Activated effector memory CD4-positive, alpha-beta T cell treated with Interleukin-2 at 50 U/mL for 16 hours (primary cell): ENCODE measurements at regions not wholly inside any gene's neighbourhood (a gene's known extent, or its start where the extent isn't known, plus 50 kb on each side); places are given as distances from the start of the nearest gene placed in this dataset.
"Not testable (repeated sequence)": the region's sequence is repeated elsewhere in the genome, so short reads cannot be mapped to it uniquely, and the experiment has no call there.

Source experiments
- DNase-seq: peaks from one replicate; pipeline ENCODE4 v3.0.0-alpha.2; 2020

DNA sequence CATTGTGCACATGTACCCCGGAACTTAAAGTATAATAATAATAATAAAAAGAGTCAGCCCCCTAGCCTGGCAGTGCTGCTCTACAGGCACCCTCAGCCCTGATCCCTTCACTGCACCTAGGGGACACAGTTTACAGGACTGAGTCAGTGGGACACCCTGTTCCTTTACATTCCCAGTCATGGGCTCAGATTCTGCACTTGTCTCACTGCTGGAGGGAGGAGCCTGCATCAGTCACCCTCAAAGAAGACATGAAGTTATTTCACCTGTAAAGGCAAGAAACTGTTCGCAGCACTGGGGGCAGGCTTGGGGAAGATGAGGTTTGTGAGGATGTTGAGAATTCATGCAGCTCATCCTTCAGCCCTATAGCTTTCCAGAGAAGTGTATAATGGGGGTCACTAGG is 50.7 kb upstream of the VPREB1 start:
- no peak for DNase-seq

DNA sequence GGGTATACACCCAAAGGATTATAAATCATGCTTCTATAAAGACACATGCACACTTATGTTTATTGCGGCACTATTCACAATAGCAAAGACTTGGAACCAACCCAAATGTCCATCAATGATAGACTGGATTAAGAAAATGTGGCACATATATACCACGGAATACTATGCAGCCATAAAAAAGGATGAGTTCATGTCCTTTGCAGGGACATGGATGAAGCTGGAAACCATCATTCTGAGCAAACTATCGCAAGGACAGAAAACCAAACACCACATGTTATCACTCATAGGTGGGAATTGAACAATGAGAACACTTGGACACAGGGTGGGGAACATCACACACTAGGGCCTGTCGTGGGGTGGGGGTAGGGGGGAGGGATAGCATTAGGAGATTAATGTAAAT is 51.1 kb upstream of the VPREB1 start:
- not testable (repeated sequence) for DNase-seq

DNA sequence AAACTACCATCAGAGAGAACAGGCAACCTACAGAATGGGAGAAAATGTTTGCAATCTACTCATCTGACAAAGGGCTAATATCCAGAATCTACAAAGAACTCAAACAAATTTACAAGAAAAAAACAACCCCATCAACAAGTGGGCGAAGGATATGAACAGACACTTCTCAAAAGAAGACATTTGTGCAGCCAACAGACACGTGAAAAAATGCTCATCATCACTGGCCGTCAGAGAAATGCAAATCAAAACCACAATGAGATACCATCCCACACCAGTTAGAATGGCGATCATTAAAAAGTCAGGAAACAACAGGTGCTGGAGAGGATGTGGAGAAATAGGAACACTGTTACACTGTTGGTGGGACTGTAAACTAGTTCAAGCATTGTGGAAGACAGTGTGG is 51.6 kb upstream of the VPREB1 start:
- not testable (repeated sequence) for DNase-seq

DNA sequence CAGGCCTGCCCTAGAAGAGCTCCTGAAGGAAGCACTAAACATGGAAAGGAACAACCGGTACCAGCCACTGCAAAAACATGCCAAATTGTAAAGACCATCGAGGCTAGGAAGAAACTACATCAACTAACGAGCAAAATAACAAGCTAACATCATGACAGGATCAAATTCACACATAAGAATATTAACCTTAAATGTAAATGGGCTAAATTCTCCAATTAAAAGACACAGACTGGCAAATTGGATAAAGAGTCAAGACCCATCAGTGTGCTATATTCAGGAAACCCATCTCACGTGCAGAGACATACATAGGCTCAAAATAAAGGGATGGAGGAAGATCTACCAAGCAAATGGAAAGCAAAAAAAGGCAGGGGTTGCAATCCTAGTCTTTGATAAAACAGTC is 54.8 kb upstream of the VPREB1 start:
- DNase-seq, result not testable (repeated sequence)

DNA sequence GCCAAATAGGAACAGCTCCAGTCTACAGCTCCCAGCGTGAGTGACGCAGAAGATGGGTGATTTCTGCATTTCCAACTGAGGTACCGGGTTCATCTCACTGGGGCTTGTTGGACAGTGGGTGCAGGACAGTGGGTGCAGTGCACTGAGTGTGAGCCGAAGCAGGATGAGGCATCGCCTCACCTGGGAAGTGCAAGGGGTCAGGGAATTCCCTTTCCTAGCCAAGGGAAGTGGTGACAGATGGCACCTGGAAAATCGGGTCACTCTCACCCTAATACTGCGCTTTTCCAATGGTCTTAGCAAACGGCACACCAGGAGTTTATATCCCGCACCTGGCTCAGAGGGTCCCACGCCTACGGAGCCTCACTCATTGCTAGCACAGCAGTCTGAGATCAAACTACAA is 56.7 kb upstream of the VPREB1 start:
- DNase-seq, result not testable (repeated sequence)

DNA sequence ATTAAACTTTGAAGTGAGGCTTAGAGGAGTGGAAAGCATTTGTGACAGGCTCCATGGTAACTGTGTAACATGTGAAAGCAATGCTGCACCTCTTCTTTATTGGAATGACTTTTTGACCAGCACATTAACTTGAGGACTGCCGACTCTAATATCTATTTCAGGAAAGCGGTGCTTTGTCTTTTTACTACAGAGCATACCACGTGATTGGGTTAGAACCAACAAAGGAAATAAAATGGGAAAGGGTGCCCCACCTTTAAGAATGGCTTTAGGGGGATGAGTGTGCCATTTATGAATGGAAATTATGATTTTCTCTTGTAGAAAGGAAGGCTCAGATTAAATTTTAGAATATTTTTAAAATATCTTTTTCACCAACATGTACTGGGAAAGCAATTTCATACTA is 57.3 kb upstream of the VPREB1 start:
- DNase-seq, result no peak

DNA sequence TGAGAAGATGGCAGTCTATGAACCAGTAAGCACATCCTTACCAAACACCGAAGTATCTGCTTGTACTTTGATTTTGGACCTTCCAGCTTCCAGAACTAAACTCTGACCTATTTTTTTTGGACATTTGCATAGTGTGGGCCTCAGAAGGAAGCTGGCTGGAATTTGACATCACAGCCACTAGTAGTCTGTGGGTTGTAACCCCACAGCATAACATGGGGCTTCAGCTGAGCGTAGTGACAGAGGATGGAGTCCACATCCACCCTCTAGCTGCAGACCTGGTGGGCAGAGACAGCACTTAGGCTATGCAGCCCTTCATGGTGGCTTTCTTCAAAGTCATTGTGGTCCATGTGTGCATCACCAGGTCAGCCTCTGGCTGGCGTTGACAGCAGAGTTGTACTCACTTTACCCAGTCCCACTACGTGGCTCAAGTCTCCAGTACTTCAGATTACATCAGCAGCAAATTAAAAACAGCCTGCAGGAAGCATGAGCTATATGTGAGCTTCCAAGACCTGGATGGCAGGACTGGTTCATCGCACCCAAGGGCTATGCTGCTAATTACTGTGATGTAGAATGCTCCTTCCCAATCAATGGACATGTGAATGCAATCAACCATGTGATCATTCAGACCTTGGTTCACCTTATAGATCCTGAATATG is 58.6 kb upstream of the VPREB1 start:
- DNase-seq, result no peak

DNA sequence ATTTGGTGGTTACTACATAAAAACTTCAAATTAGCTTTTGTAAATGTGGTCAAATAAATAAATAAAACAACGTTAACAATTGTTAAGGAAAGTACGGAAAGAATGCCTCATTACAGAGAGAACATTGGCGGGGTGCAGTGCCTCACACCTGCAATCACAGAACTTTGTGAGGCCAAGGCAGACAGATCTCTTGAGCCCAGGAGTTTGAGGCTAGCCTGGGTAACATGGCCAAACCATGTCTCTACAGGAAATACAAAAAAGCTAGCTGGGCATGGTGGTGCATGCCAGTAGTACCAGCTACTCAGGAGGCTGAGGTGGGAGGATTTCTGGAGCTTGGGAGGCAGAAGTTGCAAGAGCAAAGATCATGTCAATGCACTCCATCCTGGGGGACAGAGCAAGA is 59.4 kb upstream of the VPREB1 start:
- DNase-seq, result no peak

DNA sequence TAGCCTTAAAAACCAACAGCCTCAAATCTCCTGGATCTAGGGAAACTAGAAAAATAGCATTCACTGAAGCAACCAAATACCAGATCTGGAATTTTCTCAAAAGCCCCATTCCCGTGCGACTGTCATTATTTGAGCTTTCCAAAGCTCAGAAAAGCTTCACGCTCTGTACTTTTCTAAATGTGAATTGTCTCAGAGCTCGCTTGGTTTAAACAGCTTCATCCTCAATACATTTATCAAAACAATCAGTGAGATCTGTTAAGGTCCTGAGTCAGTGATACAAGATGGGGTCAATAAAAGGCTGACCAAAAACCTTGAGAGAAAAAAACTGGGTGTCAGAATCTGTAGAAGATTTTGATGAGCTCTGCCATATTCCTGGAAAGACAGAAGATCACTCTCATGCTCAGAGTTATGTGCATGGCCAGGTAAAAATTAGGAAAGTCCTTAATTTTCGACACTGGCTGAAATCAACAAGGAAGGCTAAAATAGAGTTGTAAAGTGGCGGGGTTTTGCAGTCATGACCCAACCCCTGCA is 60.2 kb upstream of the VPREB1 start:
- no peak for DNase-seq

DNA sequence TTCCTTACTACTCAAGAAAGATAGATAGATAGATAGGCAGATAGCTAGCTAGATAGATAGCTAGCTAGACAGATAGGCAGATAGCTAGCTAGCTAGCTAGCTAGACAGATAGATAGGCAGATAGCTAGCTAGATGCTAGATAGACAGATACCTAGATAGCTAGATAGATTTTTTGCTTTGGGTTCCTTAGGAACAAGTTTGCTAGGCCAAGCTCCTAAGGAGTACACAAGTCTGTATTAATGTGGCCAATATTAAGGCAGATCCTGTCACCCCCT is 61.7 kb upstream of the VPREB1 start:
- DNase-seq, result no peak

DNA sequence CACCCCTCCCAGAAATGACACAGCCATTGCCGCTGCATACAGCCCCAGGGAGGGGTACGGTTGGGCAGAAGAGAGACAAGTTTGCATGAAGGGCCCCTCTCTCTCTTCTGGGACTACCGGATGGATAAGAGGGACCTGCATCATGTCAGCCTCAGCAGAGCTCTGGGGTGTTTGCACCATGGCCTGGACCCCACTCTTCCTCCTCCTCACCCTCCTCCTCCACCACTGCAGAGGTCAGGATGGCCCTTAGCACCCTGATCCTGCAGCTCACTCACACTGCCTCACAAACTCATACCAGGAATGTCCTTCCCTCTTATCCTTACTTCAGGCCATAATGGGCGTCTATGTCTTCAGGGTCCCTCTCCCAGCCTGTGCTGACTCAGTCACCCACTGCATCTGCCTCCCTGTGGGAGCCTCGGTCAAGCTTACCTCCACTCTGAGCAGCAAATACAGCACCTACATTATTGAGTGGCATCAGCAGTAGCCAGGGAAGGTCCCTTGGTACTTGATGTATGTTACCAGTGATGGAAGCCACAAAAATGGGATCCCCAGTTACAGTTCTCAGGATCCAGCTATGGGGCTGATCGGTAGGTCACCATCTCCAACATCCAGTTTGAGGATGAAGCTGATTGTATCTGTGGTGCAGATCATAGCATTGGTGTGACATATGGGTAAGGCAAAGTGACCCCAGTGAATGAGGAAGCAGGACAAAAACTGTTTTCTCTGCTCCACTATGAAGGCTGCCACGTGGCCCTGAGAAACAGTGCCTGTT is 62.2 kb upstream of the VPREB1 start:
- DNase-seq, result no peak

DNA sequence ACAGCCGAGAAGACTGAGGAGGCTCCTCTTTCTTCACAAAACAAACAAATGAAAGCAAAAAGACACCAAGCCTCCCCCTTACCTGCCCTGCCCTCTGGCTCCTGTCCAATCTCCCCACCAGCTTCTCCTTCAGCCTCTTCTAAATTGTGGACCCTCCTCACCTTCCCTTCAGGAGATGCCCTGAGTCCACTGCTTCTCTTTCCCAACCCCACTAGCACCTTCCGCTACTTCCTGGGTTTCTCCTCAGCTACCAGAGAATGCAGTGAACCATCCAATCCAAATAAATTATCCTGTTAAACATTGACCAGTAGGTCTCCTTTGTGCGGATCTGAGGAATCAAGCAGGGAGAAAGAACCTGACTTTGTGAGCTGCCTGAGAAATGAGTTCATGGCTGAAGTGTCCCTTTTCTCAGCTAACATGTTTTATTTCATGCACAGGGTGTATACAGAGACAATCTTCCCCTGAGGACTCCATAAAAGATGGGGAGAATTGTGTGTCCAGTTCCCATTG is 63.2 kb upstream of the VPREB1 start:
- DNase-seq, result no peak

DNA sequence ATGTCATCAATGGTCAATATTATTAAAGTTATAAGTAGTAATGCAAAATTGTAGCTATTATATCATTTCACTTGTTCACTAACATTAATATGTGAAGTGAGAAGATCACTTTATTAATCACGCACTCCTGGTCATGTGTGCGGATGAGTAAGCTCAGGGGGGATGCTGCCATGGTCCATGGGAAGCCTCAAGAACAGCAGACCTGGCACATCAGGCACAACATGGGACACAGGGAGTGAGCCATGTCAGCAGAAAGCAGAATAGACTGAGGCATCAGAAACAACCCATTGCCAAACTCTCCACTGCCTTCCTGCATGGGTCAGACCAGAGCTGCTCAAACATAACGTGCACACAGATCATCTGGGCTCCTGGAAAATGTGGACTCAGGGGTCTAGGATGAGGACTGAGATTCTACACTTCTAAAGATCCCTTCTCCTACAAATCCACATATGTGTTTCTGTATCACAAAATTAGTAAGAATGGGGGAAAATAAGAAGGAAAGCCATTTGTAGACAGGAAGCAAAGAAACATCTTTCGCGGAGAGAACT is 63.8 kb upstream of the VPREB1 start:
- no peak for DNase-seq

DNA sequence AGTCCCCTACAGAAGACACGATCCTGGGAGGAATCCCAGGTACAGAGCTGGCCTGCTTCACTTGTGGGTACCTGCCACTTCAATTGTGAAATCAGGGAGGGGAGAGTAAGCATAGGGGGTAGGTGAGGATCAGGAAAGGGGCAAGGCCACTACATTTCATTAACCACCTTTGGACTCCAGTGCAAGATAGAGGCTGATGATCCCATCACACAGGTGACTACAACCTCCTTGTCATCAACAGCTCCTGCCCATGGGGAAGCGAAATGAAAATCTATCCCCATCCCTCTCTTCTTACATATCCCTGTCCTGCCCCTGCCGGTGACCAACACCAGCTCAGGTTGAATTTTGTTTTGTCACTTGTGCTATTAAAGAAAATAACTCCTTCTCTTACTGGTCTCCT is 64.7 kb upstream of the VPREB1 start:
- no peak for DNase-seq

DNA sequence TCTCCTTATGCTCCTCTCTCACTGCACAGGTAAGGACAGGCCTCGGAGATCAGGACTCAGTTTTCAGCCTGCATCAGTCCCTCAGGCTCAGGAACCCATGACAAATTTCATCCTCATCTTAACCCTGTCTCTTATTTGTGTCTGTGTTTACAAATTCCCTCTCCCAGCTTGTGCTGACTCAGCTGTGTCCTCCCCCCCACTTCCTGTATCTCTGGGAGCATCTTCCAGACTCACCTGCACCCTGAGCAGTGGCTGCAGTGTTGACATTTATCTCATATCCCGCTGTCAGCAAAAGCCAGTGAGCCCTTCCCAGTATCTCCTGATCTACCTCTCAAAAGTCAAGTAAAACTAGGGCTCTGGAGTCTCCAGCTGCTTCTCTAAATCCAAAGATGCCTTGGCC is 65.6 kb upstream of the VPREB1 start:
- no peak for DNase-seq

DNA sequence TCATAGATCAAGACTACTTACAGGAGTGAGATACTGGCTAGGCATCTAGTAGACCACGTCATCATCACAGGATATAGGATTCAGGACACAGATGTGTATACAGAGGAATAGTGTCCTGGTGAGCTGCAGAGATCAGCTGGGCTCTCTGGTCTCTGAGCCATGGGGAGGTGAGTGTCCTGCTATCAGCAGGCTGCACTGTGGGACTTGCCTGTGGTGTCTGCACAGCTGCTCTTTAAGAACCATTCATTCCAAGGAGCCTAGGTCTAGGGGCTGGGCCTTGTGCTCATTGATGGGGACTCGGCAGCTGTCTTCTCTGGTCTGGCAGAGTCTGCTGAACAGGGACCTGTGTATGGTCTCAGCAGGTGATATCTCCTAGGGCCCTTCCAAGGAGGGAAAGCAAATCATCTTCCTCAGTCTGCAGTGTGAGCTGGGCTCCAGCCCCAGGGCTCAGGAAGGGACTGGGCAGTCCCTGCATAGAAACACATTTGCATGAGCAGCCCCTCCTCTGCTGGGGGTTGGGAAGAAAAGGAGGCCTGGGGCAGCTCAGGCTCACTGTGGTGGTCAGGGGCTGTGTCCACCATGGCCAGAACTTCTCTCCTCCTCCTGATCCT is 66.1 kb upstream of the VPREB1 start:
- no peak for DNase-seq

DNA sequence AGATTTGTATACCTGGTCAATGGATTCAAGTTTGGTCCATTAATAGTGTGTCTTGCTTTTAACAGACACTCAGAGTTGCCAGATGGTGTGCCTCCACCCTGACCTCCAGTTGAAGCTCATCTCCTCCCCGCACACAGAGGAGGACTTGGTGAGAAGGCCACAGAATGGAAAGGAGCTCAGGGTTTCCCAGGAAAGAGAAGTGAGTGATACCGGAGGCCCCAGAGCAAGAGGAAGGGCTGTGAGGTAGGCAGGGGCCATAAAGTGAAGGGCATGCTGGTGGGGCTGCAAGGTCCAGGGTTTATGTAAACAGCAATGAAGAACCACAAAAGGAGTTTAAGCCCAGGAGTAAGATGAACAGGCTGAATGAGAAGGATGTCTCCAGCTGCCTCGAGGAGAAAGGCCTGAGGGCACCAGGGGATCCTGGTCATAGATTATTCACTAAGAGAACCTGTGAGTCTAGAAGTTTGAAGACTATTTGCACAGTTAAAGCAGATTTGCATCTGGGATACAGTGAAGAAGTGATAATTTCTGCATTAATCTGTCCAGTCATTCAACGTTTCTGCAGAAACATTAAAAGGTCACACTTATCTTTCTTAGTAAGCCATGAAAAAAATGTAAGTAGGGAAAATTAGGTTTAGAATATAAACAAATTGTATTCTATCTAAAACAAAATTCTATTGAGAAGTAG is 67.5 kb upstream of the VPREB1 start:
- DNase-seq, result no peak

DNA sequence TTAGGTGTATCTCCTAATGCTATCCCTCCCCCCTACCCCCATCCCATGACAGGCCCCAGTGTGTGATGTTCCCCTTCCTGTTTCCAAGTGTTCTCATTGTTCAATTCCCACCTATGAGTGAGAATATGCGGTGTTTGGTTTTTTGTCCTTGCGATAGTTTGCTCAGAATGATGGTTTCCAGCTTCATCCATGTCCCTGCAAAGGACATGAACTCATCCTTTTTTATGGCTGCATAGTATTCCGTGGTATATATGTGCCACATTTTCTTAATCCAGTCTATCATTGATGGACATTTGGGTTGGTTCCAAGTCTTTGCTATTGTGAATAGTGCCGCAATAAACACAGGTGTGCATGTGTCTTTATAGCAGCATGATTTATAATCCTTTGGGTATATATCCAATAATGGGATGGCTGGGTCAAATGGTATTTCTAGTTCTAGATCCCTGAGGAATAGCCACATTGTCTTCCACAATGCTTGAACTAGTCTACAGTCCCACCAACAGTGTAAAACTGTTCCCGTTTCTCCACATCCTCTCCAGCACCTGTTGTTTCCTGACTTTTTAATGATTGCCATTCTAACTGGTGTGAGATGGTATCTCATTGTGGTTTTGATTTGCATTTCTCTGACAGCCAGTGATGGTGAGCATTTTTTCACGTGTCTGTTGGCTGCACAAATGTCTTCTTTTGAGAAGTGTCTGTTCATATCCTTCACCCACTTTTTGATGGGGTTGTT is 71.5 kb upstream of the VPREB1 start:
- not testable (repeated sequence) for DNase-seq

DNA sequence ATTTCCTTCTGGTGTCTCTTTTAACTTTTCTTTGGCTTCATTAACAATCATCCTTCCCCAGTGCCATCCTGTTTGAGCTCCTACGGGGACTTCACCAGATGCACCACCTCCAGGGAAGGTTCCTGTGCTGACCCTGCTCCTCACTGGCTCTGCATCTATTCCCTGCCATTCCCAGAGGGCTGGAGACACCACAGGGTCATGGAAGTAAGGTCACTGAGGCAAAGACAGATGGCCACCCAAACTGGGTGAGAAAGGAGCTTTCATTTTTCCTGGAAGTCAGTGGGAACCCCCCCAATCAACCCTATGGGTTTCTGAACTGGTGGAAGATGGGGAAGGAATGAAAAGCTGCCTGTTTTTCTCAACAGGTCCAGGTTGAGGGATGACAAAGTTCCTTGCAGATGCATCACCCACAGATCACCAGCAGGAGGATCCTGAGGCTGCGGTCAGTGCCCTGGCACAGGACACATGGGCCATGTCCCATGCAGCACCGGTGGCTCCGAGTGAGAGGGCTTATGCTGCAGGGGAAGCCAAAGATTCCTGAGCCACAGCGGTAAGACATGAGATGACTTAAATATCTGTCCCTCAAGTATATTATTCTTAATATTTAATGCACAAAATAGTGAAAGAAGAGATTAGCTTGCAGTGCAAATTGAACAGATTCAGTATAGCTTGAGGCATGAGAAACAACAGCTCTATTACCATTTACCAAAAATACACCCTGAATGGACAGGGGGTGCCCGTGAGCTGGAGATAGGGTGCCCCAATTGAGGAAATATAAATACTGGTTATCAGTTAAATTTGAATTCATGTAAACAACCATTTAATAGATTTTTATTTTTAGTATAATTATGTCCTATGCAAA is 73.0 kb upstream of the VPREB1 start:
- no peak for DNase-seq

DNA sequence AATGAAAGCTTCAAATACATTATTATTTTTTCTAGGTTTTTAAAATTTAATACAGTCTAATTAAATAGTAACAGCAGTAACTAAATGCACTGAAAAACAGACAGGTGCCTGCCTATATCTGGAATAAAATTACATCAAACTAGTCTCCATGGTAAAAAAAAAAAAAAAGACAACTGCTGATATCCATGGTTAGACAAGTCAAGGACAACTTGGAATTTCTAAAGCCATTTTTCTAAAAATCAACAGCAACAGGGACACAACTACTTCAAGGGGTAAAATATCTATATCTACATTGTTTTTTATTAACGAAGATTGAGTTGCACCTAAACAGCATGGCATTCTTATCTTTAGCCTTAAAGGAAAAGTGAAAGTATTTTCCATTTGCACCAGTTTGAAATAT is 74.7 kb upstream of the VPREB1 start:
- no peak for DNase-seq
